ENCODE measurements at regions not wholly inside any gene's neighbourhood (a gene's known extent, or its start where the extent isn't known, plus 50 kb on each side); places are given as distances from the start of the nearest gene placed in this dataset.

DNA sequence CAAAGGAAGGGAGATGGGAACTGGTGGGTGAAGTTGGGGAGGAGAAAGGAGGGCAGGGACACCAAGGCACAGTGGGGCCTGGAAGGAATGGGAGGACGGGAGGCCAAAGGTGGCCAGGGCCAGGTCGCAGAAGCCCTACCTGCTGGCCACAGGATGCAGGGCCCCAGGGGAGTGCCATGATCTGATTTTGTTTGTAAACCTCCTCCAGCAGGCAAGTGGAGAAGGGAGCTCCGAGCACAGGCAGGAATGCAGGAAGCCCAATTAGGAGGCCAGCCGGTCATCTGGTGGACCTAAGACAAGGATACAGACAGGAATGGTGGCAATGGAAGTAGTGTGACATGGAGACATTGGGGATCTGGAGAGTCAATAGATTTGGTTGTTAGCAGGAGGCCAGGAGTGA, 107.0 kb upstream of the ZMIZ1 start:
- DNase-seq, result no peak

DNA sequence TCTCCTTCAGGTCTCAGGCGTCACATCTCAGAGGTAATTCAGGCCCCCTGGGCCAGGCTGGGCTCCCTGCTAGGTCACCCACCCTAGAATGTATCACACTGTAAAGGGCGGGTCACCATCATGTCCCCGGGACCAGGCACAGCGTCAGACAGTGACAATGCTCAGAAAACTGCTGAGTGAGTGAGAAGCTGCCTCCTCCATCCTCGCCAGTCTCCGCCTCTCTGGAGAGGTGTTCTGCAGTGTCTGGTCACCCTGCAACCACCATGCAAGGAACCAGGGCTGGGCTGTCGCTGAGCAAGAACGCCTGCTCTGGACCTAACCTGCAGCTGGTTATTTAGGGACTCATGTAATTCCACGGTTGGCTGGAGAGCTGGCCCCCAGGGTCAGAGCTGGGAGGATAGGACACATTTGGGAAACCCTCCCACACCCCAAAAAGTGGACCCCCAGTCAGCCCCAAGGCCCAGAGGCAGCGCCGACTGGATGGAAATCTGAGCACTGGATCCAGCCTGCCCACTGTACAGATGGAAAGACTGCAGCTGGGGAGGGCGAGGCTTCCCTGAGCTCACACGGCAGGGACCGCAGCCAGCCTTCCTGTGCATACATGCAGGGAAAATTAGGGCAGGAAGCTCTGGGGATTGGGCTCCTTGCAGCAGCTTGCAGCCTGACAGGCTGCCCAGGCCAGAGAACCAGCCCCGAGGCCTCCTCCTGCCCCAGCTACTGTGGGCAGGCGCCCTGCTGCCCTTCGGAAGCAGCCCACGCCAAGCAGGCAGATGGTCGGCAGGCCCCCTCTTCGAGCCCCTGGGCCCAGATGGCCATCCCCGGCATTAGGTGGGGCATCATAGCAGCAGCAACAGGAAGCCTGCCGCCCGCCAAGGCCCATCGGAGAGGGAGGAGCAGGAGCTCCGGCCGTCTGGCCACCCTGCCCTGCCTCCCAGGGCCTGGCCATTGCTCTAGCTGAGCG, 105.4 kb upstream of the ZMIZ1 start:
- no peak for DNase-seq

DNA sequence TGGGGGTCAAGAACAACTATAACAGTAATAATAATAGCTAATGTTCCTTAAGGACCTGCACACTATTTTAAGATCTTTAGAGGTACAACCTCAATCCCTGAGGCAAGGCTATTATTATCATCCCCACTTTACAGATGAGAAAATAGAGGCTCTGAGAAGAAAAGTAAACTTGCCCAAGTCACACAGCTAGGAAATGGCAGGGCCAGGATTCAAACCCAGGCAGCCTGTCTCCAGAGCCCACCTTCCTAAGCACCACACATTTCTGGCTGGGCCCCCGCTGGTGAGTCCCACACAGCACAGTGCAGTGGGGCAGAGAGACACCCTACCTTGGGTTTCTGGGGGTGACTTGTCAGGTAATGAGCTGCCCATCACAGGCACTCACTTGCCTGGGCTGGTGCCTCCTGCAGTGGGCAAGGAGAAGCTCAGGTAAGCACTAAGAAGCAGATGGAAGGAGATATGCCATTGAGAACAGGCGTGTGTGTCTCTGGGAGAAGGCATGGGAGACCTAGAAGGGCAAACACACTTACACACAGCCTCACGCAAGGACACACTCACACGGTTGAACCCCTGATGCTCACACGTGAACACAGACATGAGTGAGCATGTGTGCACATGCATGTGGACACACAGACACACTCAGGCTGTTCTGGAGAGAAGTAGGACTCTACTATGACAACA, 104.4 kb upstream of the ZMIZ1 start:
- DNase-seq, result no peak

DNA sequence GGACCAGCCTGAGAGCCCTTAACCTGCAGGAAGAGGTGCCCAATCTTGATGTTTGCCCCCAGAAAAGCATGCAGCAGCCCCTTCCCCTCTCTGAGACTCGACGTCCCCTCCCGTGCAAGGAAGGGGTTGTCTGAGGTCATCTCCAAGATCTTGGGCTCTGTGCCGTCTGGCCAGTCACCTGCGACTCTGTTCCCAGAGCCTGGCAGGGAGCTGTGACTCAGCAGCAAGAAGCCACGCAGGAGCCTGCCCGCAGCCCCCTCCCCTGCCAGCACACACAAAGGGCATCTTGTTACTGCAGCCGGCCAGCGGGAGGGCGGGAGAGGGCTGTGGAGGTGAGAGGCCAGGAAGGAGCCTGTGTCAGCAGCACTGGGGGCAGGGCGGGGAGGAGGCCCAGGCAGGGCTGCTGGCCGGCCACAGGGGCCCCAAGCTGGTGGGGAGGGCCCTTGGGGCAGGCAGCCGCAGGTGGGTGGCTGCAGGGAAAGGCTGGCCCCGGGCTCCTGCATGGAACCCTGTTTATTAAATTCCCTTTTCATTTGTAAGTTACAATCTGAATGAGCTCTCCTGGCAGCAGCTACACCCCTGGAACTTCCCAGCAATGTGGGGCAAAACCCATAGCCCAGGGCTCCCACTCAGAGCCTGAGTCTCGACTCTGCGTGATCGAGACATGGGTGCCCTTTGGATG, 103.7 kb upstream of the ZMIZ1 start:
- no peak for DNase-seq

DNA sequence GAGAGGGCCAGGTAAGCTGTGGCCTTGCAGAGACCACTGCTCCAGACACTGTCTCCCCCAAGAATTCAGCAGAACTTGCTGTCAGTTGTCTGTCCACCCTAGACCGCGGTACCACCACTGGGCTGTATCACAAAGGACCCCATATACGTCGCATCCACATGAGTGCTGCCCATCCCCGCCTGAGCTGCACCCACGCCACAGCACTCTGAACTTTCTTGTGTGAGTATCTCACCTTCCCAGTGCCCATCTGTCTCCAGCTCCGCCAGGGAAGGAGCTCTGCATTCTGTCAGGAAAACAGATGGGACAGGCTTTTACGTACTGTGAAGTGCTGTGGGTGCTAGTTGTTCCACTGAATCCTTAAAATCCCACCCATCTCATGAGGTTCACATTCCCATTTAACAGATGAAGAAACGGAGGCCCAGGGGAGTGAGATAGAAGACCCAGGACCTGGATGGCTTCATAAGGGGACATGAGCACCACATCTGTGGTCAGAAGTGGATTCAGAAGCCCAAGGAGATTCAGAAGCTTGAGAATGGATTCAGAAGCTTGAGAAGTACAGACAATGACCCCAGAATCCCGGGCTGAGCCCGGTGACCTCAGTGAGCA, 102.5 kb upstream of the ZMIZ1 start:
- no peak for DNase-seq

DNA sequence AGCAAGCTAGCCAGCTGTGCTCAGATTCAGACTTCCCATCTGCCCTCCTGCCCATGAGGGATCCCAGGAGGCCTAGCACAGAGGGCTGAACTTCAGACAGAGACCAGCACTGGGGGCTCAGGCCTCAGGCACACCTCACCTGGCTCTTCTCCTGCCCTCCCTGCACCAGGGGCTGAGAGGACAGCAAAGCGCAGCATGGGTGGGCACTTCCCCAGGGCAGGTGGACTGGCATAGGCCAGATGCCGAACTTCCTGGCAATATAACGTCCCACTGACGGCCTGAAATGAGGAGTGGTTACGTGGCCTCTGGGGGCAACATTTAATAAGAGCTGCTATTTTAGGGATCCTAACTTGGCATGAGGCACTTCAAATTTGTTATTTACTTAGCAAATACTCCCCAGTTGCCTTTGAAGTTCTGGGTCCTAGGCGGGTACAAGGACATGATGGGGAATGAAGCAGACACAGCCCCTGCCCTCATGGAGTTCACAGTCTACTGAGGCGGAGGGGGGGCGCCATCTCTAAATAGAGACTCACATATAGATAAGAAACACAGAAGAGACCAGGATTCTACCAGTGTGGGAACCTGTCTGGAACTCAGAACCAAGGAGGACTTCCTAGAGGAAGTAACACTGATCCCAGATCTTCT, 101.8 kb upstream of the ZMIZ1 start:
- no peak for DNase-seq

DNA sequence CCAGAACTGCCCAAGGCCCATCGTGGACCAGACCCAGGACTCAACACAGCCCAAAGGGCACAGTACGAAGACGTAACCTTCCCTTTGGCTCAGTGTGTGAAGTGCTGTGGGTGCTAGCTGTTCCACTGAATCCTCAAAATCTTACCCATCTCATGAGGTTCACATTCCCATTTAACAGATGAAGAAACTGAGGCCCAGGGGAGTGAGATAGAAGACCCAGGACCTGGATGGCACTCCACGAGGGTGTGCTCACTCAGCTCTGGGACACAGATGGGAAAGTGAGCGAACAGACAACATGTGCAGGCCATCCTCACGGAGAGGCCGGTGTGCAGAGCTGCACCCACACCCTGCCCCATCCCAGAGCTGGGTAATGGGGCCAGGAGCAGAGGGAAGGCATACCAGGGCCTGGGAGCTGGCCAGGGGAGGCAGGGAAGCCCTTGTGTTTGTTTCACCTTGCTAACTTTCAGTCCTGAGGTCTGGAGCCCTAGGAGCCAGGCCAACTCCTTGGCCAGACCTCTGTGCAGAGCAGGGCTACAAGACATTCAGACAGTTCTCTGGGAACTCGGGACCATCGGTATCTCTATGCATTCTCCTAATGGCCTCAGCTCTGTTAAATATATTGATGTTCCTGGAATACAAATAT, 100.3 kb upstream of the ZMIZ1 start:
- DNase-seq, result no peak

DNA sequence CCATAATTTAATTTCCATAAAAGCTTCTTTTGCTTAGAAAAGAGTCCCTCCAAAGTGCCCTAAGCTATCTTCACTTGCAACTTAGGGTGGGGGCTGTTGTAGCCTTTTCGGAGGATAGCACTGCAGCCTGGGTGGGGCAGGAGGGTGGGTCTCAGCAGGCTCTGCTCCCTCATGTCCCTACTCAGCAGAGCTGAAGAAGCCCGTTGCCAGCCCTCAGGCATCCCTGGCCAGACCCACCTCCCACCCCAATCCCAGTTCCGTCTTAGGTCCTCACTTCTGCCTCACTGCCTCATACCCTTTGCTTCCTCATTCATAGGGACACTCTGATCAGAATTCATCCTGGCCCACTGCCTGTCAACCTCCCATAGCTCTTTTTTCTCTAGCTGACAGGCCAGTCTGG, 99.8 kb upstream of the ZMIZ1 start:
- DNase-seq, result no peak

DNA sequence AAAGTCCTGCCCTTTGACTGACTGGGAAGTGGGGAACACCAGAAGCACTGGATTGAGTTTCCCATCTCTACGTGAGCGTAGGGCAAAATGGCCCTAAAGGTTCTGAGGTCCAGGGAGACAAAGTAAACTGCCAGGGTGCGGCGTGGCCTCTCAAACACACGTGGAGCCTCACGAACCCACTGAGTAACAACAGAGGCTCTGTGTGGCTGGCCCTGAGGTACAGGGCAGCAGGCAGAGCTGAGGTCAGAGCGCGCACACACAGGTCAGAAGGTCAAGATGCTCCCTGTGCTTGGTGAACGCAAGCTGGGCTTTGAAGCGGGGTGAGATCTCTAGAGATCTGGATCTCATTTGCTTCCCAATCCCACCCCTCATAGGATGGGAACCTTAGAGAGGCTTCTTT, 99.0 kb upstream of the ZMIZ1 start:
- DNase-seq, result no peak

DNA sequence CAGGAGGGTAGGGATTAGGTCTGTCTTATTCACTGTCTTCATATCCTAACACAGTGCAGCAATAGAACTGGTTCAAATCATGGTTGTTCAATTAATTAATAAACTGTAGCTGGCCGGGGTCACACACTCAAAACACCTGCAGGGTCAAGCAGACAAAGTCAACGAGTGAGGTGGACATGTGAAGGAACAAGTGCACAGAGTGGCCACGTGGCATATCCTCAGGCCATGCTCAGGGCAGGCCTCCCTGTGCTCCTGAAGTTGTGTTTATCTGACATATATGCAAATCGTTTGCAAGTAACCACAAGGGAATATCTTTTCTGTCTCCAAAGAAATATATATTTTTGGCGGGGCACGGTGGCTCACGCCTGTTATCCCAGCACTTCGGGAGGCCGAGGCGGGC, 98.5 kb upstream of the ZMIZ1 start:
- no peak for DNase-seq

DNA sequence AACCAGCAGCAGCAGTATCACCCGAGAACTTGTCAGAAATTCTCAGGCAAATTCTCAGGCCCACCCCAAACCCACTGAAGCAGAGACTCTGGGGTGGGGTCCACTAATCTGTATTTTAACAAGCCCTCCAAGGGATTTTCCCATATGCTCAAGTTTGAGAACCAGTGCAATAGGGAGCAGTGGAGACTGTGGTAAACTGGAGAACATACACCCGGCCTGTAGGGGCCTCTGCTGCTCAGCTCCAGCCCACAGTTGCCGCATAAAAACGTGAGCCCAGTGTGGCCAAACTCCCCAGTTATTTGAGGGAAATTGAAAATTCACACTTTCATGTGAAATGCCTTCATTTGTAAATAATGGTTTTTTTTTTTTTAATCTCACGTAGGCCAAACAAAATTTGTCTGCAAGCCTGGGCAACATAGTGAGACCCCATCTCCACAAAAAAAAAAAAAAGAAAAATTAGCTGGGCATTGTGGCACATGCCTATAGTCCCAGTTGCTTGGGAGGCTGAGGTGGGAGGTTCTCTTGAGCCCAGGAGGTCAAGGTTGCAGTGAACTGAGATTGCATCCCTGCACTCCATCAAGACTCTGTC, 97.6 kb upstream of the ZMIZ1 start:
- DNase-seq, result no peak

DNA sequence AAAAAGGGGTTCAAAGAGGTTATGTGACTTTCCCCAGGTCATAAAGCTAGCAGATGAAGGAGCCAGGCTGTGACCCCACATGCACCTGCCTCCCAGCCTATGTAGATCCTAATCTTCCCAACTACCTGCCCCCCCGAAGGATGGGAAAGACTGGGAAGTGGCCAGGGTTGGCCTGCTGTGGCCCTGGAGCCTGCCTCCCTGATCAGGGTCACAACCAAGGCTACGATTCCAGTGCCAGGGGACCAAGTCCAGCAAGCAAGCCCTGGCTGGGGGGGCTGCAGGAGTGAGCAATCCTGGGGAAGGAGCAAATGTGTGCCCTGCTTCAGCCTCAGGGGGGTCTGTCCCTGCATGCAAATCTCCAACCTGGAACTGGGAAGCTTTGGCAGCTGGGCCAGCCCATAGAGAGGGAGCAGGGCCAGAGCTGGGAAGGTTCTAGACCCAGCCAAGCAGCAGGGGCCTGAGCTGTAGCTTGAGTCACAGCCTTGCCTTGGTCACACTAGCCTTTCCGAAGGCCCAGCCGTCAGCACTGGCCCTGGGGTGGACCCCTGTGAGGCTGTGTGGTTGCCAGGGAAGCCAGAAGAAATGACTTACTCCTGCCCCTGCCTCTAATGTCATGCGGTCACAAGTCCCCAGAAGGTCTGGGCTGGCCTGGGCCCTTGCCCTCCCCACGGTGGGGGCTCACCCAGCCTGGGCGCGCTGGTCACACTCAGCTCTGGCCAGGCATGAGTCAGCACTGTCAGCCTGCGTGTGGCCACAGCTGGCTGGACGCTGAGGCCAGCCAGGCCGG, 96.4 kb upstream of the ZMIZ1 start:
- DNase-seq, result no peak

DNA sequence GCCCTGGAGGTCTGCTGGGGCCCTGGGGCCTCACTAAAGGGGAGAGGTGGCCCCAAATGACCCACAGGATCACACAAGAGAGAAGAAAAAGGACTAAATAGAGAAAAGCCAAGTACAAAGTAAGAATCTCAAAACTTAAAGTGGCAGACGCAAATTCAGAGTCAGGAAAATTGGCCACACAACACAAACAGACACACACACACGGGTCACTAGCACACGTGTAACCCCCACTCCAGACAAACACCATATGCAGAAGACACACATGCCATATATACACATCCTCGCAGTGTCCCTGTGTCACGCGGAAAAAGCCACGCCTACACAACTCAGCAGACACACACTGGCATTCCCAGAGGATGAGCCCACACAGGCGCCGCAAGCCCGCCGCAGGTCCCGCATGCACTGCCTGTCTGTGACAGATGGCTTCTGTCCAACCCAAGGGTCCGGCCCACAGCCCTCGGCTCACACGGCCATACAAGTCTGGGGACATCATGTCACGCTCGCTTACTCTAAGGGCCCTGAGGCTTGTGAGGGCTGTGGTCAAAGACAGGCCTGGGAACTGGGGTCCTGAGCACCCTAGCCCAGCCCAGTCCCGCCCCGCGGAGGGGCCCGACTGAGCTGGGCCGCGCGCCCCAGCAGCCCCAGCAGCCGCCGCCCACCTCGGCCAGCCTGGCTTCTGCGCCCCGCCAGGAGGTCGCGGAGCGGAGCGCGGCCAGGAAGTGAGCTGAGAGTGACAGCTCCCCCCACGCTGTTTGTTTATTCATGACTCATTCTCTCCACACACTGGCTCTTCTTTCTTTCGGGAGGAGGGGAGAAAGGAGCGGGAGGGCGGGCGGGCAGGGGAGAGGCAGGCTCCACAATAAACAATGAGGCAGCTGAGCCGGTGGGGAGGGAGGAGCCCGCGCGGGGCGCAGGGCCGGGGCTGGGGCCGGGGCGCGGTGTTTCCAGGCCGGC, 95.5 kb upstream of the ZMIZ1 start:
- peak; percentile 87 for DNase-seq

DNA sequence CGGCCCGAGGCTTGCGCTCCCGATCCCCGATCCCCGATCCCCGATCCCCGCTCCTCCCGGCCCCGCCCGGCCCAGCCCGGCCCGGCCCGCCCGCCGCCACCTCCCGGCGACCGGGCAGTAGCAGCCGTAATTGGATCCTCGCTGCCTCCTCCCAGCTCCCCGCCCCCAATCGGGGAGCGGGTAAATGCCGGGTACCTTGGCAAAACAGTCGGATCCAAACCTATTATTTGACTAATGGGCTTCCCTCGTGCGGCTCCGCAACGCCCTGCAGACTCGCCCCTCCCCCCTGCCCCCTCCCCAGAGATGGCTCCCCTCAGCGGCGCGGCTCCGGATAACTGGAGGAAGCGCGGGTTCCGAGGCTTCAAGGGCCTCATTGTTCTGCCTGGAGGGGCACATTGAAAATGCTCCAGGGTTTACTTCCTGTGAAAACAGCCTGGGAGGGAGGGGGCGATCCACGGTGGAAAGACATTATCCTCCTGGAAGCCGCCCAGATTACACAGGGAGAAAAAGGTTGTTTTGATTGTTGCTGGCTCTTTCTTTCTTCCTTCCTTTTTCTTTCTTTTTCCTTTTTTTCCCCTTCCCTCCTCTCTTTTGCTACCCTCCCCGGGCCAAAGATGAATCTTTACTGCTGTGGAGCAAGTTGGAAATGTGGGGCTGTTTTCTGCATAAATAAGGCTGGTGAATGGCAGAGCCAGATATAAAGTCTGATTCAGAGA, 94.7 kb upstream of the ZMIZ1 start:
- DNase-seq, result no peak

DNA sequence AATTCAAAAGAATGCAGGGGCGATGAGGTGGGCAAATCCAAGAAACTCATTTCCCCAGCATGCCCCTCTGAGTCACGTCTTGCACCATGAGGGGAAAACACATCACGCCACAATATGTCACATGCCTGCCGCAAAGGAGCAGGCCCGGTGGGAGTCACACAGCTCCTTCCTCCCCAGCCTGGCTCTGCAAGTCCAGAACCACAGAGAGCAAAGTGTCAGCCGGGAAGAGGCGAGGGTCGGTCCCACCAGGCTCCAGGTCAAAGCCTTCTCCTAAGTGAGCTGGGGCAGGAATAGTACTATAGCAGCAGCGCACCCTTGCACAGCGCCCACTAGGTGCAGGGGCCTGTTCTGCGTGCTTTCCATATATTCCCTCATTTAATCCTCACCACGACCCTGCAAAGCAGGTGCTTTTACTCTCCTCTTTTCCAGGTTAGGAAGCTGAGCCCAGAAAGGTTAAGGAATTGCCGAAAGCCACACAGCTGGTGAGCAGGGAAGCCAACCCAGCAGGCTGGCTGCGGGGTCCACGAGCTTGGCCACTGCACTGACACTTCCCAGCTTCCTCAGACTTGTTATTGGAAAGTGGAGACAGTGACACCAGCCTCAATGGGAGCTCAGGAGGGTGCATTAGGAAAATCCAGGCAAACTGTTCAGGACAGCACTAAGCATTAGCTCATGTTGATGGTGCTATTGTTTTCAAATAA, 94.0 kb upstream of the ZMIZ1 start:
- DNase-seq, result peak; percentile 87

DNA sequence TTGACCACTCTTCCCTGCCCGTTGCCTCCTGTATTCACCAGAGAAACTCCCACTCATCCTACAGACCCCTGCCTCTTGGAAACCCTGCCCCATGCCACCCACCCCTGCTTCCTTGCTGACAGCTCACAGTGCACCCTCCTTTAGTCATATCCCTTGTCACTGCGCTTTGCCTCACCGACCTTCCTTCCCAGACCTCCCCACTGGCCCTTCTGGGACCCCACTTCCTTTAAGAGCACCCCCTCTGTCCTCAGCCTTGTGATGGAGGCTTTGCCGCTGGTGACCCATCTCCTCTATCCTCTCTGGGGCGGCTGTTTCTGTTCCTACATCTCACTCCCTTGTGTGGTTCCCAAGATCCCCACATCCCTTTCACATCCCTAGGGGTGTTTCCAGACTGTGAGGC, 92.8 kb upstream of the ZMIZ1 start:
- DNase-seq, result no peak

DNA sequence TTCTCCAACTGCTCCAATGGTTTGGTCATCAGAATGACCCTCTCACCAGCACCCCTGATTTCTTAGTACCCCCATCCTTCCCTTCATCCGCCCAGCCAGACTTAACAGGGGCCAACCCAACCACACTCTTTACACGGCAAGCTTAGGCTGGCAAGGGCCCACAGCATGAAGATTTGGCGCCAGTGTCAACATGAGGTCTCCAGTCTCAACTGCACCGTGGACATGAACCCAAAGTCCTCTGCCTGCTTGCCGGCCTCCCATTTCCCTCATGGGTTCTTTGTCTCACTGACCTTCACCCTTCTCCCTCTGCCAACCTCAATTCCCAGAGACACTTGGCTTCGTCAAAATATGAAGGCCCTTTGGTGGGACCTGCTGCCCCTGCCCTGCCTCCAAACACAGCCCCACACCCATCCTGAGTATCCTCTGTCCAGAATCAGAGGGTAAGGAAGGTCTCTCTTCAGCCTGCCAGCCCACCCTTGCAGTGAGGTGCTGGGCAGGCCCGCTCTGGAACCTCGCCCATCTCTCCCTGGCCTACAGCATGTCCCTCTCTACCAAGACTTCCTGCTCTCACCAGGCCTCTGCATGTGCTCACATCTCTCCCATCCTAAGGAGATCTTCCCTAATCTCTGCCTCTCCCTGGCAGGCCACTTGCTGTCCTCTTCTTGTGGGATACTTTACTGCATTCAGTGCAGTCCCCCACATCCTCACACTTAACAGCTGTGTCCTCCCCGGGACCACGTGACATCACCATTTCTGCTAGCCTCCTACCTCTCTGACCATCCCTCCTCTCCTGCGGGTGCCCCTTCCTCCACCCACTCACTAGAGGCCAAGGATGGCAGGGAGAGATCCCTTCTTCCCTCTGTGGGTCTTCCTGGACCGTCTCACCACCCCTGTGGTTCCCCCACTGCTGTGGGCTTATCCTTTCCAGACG, 91.7 kb upstream of the ZMIZ1 start:
- no peak for DNase-seq
